ENCODE measurements at regions not wholly inside any gene's neighbourhood (a gene's known extent, or its start where the extent isn't known, plus 50 kb on each side); places are given as distances from the start of the nearest gene placed in this dataset.

- DNase-seq (ENCODE audit: low spot score), result no peak
Measured at GRCh38 chr15:91556926-91557325, 296.6 kb upstream of the SLCO3A1 start.

DNA sequence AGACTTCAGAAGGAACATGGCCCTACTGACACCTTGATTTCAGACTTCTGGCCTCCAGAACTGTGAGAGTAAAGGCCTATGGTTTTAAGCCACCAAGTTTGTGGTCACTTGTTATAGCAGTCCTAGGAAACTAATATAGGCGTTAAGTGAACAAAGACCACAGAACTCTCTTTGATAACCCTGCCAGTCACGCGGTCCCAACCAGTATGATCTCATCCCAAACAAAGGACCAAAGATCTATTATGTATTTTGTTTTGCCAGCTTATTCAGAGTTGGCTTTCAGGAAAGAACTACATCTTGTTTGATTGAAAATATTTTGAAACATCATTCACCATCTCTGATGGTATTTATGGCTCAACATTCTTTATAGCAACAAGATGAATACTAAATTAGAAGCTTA is 294.4 kb upstream of the SLCO3A1 start:
- no peak for DNase-seq (ENCODE audit: low spot score)

GRCh38 chr15:91561371-91562100 is 292.0 kb upstream of the SLCO3A1 start:
- no peak for DNase-seq (ENCODE audit: low spot score)

- no peak for DNase-seq (ENCODE audit: low spot score)
Measured at GRCh38 chr15:91562698-91563097, 290.8 kb upstream of the SLCO3A1 start.

GRCh38 chr15:91564631-91565030 is 288.9 kb upstream of the SLCO3A1 start:
- no peak for DNase-seq (ENCODE audit: low spot score)

DNA sequence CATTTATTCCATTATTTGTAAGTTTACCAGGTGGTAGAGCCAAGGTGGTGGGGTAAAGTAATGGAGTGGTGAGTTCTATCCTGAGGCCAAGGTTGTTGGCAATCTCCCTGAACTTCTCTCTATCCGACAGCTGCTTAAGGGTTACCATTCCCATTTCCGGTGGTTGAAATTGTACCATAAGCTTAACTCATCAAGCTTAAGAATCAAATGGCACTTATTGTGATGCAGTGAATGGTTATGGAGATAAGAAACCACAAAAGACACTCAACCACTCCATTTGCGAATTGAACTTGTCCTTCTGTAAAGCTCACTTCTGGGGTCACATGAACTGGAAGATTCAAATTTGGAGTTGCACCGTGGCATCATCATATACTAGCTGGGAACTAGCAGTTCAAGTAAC is 287.4 kb upstream of the SLCO3A1 start:
- DNase-seq (ENCODE audit: low spot score), result no peak

DNA sequence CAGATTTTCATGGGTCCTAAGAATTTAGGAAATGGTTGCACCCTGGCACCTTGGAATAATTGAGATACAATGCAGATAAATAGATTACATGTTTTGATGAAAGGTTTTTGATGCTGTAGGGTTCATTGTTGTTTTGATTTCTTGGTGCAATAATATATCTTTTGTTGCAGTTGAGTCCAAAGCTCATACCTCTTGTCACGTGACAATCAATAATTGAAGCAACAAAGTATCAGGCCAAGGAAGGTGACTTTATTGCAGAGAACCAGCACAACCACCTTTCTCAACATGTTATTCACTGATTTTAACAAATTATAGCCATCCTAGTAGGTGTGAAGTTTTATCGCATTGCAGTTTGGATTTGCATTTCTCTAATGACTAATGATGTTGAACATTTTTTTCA is 285.5 kb upstream of the SLCO3A1 start:
- DNase-seq (ENCODE audit: low spot score), result no peak

DNA sequence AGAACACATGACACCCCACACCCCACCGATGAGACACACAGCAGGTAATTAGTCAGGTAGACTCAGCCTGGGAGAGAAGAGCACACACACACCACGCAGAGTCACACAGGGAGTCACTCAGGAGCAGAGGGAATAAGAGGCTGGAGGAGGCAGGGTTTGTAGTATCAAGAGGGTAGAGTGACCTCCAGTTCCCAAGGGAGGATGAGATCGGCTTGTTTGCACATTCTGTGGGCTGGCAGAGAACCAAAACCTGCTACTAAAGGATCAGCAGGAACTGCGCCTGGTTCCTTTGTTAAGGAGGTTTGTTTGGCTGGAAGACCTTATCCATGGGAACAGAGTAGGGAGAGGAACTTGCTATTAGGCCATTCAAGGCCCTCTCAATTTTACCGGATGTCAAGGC is 281.4 kb upstream of the SLCO3A1 start:
- DNase-seq (ENCODE audit: low spot score), result no peak

DNA sequence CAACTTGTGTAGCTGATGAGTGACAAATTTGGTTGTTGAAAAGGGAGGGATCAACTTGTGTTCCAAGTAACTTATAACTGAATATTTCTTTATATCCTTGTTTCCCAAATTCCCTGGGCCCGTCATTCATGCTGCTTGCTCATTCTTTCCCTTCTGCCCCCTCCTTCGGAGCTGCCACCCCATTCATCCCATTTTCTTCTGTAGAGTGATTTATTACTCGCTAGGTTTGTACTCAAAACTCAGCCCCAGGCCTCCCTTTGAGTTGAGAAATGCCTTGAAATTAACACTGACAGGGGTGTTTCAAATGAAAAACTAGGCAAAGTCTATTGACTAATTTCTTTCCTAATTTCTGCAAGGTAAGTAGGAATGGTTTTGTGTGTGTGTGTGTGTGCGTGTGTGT is 277.4 kb upstream of the SLCO3A1 start:
- no peak for DNase-seq (ENCODE audit: low spot score)

DNA sequence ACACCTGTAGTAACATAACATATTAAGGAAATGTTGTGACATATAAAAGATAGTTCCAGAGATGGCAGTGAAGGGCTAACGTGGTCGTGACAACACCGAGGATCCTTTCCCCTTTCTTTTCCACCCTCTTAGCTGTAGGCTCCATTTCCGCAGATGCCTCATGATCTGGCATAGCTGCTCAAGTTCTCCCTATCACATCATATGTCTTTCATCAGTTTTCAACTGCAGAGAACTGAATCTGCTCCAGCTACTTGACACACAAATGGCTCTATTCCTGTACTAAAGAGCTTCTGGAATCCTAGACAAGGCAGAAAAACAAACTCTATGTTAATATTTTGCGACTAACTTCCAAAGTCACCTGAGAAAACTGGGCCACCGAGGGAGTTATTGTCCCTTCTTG is 275.0 kb upstream of the SLCO3A1 start:
- no peak for DNase-seq (ENCODE audit: low spot score)

DNA sequence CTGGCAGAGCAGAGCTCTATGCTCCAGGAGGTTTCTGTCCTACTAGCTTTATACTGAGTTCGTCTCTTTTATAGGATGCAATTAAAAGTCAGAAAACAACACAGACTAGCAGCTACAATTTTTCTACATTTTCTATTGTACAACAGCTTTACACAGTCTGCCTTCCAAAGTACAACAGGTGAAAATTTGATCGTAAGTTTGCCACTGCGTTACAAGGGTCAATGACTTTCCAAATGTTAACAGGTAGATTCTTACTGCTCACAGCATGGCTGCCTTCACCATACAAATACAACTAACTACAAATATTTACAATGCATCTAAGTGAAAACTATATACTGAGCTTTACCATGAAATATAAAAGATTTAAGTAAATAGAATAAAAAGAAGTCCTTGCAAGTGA is 268.6 kb upstream of the SLCO3A1 start:
- no peak for DNase-seq (ENCODE audit: low spot score)

- no peak for DNase-seq (ENCODE audit: low spot score)
Measured at GRCh38 chr15:91586560-91586959, 266.9 kb upstream of the SLCO3A1 start.

DNA sequence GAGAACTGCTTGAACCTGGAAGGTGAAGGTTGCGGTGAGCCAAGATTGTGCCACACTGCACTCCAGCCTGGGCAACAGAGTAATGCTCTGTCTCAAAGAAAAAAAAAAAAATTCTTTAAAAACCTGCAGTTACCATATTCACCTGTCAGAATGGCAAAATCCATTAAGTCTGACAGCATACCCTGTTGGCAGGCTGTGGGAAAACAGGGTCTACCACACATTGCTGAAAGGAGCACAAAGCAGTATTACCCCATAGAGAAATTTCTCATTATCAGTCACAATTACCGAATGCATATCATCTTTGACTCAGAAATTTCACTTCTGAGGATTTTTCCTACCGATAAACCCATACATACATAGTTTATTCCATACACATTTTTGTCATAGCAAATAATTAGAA is 264.1 kb upstream of the SLCO3A1 start:
- DNase-seq (ENCODE audit: low spot score), result no peak

DNA sequence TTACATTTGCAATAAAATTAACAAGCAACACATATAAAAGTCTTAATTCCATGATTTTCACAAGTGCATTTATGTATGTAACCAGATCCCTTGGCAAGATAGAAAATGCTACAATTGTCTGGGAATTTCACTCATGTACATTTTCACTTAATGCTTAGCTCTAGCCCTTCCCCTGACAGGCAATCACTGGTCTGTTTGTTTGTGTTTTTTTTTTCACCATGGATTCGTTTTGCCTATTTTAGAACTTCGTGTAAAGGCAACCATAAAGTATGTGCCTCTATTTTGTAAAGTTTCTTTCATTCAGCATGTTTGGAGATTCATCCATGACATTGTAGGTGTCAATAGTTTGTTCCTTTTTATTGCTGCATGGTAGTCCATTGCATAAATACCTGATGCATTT is 260.9 kb upstream of the SLCO3A1 start:
- DNase-seq (ENCODE audit: low spot score), result no peak

- no peak for DNase-seq (ENCODE audit: low spot score)
Measured at GRCh38 chr15:91593067-91593466, 260.4 kb upstream of the SLCO3A1 start.

- no peak for DNase-seq (ENCODE audit: low spot score)
Measured at GRCh38 chr15:91593653-91594052, 259.9 kb upstream of the SLCO3A1 start.

DNA sequence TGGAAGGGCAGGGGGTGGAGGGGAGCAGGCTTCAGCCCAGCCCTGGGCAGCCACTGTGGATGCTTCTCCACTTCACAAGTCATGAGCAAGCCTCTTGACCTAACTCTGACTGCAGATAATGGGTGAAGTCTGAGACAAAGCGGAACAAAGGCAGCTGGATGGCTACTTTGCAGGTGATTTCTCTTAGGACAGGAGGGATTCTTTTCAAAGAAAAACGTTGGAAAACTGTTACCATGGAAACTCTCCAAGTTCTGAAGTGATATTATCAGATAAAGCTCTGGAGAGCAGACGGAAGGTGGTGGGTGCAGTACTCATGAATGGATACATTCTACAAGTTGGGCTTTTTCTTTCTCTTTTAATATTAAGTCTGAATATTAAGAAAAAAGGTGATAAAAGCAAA is 254.2 kb upstream of the SLCO3A1 start:
- no peak for DNase-seq (ENCODE audit: low spot score)

GRCh38 chr15:91603384-91604080 is 250.0 kb upstream of the SLCO3A1 start:
- no peak for DNase-seq (ENCODE audit: low spot score)

DNA sequence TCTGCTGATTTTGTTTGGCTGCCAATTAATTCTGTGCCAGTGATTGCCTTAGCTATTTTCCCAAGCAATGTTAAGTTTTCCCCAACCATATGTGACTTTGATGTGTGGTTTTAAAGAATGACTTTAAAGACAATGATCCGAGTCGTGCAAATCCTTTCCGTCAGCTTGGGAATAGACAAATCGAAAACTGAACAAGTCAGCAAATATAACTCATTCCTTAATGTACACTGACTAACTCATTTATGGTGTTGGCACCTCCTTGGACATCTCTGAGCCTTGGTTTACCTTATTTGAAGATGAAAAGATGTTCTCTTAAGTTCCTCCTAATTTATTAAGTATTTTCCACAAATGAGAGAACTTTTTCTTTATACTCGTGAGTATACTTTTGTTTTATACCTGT is 249.4 kb upstream of the SLCO3A1 start:
- no peak for DNase-seq (ENCODE audit: low spot score)

DNA sequence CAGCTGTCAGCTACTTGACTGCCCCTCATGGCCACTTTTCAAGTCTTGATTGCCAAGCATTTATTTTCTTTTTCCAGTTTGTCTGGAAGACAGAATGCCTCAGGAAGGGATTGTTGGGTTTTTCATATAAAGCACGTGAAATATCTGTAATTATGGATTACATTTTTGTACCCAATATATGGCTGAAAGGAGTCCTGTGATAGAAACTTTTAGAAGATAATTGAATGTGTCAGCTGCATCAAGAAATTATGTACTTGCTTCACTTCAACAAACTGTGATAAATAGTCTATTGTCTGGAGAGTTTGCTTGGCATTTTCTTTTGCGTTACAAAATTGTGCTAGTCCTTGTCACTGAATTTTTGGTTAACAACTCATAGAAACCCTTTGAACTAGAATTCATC is 247.9 kb upstream of the SLCO3A1 start:
- DNase-seq (ENCODE audit: low spot score), result no peak

DNA sequence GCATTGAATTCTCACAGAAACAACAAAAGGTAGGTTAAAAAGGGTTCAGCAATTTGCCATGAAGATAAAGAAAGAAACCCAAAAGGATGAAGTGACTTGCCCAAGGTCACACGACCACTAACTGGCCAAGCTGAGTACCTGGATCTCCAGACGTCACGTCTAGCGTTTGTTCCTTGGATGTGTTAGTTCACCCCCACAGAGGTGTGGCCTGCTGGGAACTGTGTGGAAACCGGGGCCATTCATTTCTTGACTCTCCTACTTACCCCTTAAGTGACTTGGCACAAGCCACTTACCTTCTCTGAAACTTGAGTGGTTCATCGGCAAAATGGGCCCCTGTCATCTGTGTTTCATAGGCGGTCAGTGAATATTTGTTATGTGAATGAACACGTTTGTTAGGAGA is 244.3 kb upstream of the SLCO3A1 start:
- no peak for DNase-seq (ENCODE audit: low spot score)

DNA sequence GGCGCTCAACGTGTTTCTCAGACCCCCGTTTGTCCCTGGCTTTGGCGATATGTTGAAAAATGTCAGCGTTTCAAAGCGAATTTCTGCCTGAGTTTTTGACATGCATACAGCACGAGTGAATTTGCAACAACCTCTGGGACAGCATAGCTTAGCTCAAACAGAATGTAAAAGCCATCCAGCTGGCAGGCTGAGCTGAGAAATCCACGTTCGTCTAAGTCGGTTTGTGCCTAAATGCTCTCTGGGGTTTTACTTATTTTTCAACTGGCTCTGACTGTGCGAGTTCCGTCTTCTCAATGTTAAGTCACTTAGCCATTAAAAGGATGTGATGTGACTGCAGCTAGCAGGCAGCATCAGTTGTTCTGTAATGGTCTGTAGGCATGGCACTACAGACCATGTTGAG is 243.5 kb upstream of the SLCO3A1 start:
- DNase-seq (ENCODE audit: low spot score), result no peak

DNA sequence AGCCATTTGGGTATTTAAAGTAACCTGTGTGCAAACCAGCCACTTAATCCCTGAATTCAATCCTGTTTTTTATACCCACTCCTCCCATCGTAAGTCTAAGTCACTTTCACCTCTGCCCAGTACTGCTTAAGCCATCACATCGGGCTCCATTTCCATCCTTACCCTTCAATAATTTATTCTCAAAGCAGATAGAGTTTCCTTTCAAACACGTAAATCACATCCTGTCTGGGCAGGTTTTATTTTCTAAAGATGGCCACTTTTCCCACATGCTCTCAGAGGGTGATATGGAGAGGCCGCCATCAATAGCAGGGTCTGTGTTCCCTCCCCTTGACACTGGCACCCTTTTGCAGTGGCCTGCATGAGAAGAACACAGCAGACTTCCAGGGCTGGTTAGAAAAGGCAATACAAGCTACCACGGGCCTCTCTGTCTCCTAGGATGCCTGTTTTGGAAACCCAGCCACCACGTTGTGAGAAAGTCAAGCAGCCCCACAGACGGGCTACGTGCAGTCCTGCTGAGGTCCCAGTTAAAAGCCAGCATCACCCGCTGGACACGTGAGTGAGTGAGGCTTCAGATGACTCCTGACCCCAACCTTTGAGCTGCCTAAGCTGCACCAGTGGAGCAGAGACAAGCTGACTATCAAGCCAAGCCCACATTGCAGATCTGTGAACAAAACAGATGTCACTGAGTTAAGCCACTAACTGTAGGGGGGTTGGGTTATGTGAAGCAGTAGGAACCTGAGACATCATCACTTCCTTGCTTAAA is 241.8 kb upstream of the SLCO3A1 start:
- no peak for DNase-seq (ENCODE audit: low spot score)

Measured in germinal center (tissue), 1 donor.